Loucy (cell line): ENCODE measurements at regions not wholly inside any gene's neighbourhood (a gene's known extent, or its start where the extent isn't known, plus 50 kb on each side); places are given as distances from the start of the nearest gene placed in this dataset.

Experiments
- EZH2phosphoT487 ChIP-seq: fragments of 200-600 bp; IDR thresholded peaks from 2 replicates; pipeline ENCODE4 v1.6.1; 2018; ENCODE audit warnings: antibody characterized with exemption, mild to moderate bottlenecking, moderate library complexity, borderline replicate concordance
- TF ChIP-seq, protein P1 (sequence below): fragments of 200-600 bp; sonication (generic); conservative IDR thresholded peaks from 2 replicates; pipeline ENCODE4 v1.5.1; 2014; ENCODE audit warnings: mild to moderate bottlenecking, antibody characterized with exemption, low read length

DNA sequence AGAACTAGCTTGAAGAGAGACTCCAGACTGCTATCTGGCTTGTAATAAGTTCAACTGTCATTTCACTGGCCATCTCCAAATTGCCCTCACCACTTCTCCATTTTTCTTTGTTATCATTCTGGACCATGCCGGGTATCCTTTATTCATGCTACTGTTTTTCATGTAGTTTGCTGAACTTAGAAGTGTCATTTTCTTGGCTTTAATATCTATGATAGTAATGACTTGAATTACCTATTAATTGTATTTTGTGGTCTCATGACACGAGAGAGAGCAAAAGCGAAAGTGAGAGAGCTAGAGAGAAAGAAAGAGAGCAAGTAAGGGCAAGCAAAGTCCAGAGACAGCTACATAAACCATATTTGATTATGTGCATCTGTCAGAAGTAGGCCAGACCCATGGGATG, 184.9 kb upstream of the ATP1B1 start:
- TF ChIP-seq, protein P1, sequence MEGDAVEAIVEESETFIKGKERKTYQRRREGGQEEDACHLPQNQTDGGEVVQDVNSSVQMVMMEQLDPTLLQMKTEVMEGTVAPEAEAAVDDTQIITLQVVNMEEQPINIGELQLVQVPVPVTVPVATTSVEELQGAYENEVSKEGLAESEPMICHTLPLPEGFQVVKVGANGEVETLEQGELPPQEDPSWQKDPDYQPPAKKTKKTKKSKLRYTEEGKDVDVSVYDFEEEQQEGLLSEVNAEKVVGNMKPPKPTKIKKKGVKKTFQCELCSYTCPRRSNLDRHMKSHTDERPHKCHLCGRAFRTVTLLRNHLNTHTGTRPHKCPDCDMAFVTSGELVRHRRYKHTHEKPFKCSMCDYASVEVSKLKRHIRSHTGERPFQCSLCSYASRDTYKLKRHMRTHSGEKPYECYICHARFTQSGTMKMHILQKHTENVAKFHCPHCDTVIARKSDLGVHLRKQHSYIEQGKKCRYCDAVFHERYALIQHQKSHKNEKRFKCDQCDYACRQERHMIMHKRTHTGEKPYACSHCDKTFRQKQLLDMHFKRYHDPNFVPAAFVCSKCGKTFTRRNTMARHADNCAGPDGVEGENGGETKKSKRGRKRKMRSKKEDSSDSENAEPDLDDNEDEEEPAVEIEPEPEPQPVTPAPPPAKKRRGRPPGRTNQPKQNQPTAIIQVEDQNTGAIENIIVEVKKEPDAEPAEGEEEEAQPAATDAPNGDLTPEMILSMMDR: no peak
- no peak for TF ChIP-seq EZH2phosphoT487
